NCI-H2107 (cell line): ENCODE measurements at regions not wholly inside any gene's neighbourhood (a gene's known extent, or its start where the extent isn't known, plus 50 kb on each side); places are given as distances from the start of the nearest gene placed in this dataset.
"Not testable (repeated sequence)": the region's sequence is repeated elsewhere in the genome, so short reads cannot be mapped to it uniquely, and the experiment has no call there.

ENCODE experiments used
- DNase-seq: peaks from one replicate; lab custom pipeline; 2025; lab: John Stamatoyannopoulos, UW

- DNase-seq = not testable (repeated sequence)
These were observed 69.9 kb downstream of the ALG1L2 start for GRCh38 chr3:130151555-130151954.

DNA sequence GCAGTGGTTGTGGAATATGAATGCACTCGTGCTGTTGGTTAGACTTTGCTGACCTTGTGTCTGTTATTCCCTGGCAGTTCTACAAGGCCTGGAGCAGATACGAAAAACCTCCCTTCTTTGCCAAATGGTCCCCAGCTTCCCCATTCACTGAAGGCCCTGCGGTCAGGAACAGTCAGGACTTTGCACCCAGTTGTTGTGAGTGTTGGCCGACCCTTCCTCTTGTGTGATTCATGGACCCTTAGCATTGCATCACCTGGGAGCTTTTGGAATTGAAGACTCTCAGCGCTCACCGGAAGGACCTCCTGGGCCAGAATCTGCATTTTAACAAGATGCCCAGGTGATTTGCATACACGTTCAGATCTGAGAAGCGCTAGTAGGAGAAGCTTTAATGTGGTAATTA is 71.6 kb downstream of the ALG1L2 start:
- DNase-seq = not testable (repeated sequence)

GRCh38 chr3:130155464-130155863 is 73.8 kb downstream of the ALG1L2 start:
- not testable (repeated sequence) for DNase-seq

GRCh38 chr3:130166856-130167255 is 85.2 kb downstream of the ALG1L2 start:
- DNase-seq = not testable (repeated sequence)

DNA sequence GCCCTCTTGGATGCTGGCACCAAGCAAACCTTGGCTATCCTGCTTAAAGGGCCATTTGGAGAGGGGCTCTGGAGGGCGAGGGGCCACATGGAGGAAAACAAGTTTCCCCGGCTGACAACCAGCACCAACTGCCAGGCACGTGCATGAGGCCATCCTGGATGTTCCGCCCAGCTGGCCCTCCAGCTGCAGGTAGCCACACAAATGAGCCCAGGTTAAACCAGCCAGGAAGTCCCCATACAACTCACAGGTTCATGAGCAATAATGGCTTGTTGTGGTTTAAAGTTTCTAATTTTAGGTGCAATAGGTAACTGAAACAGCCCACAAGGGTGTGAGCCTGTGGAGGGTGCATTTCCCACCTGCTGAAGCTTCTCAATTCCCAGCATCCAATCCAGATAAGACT is 93.6 kb downstream of the ALG1L2 start:
- DNase-seq = not testable (repeated sequence)

GRCh38 chr3:130176476-130177256 is 95.0 kb downstream of the ALG1L2 start:
- DNase-seq = not testable (repeated sequence)

DNA sequence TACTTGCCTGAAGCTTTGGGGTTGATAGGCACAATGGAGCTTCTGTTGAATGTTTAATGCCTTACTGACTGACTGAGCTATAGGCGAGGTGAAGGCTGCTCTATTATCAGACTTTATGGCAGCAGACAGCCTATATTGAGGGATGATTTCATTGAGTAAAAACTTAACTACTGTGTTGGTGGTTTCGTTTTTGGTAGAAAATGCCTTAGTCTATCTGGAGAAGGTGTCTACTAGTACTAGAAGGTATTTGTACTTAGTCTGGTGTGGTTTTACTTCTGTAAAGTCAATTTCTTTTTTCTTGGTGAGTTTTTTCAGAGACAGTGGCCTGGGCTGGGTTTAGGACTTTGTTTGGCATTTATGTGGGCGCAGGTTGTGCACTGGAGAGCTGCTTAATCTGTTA is 97.2 kb downstream of the ALG1L2 start:
- not testable (repeated sequence) for DNase-seq

GRCh38 chr3:130179353-130179970 is 97.8 kb downstream of the ALG1L2 start:
- DNase-seq = not testable (repeated sequence)

DNA sequence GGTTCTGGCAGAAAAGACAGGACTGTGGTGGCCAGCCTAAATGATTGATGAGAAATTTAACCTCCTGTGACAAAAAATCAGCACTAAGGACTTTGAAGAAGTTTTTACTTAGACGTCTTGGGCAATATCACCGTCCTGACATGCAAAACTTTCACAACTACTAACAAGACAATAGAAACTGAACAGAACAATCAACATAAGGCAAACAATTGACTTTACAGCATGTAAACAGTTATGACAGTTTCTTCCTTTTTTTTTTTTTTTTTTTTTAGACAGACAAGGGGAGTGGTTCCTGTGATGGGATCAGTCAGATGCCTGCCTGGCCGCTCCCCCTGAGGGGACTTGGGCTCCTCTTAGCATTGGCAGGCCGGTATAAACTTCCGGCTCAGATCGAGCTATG is 100.8 kb downstream of the ALG1L2 start:
- not testable (repeated sequence) for DNase-seq

DNA sequence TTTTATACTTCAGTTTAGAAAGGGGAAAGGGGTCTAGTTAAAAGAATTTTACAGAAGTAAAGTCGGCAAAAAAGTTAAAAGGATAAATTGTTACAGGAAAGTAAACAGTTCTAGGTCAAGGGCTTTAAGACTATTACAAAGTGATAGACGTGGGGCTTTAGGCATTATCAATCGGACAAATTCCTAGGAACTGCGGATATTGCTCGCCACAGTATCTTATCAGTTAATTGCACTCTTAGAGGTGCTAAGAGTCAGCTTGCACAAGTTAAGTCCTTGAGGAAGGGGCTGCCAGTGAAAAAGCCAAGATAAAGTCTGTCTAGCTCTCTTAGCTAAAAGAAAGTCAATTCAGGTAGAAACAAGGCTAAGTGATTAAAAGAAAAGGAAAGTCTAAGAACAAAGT is 102.1 kb downstream of the ALG1L2 start:
- DNase-seq = not testable (repeated sequence)

DNA sequence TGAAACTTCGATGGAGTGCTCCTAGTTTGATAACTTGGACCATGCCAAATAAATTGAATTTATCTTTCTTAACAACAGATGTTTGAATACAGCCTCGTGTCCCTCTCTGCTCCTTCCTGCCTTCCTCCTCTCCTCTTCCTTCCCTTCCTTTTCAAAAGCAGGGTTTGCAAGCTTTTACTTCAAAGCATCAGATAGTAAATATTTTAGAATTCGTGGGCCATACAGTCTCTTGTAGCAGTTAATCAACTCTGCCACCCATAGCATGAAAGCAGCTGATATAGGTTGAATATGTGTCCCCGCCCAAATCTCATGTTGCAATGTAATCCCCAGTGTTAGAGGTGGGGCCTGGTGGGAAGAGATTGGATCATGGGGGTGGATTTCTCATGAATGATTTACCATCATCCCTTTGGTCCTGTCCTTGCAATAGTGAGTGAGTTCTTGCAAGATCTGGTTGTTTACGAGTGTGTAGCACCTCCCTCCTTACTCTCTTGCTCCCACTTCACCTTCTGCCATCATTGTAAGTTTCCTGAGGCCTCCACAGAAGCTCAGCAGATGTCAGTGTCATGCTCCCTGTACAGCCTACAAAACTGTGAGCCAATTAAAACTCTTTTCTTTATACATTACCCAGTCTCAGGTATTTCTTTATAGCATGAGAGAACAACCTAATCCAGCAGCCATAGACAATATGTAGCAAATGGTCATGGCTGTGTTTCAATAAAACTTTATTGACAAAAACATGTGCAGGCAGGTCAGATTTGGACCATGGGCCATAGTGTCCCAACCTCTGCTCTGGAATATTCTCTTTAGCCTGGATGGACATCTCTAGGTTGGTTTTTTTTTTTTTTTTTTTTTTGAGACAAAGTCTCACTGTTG is 102.8 kb downstream of the ALG1L2 start:
- not testable (repeated sequence) for DNase-seq

- DNase-seq = not testable (repeated sequence)
These were observed 119.6 kb downstream of the ALG1L2 start for GRCh38 chr3:130201272-130201671.

DNA sequence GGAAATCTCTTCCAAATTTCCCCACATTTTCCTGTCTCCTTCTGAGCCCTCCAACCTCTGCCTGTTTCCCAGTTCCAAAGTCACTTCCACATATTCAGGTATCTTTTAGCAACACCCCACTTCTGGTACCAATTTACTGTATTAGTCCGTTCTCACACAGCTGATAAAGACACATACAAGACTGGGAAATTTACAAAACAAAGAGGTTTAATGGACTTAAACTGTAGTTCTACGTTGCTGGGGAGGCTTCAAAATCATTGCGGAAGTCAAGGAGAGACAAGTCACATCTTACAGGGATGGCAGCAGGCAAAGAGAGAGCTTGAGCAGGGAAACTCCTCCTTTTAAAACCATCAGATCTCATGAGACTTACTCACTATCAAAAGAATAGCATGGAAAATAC is 122.0 kb downstream of the ALG1L2 start:
- not testable (repeated sequence) for DNase-seq

DNA sequence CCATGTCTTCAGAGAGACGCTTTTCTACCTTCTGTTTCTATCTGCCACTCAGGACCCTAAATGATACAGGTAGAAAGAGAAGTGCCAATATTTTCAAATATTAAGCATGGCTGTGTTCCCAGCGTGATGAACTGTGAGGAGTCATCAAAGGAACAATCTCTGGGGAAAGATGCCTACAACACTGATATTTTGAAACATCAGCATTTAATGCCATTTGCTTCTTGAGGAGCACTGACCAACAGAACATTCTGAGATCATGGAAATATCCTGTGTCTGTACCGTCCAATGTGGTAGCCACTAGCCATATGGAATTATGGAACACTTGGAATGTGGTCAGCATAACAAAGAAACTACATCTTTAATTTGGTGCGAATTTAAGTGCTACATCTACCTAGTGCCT is 117.9 kb upstream of the COL6A5 start:
- DNase-seq = no peak

DNA sequence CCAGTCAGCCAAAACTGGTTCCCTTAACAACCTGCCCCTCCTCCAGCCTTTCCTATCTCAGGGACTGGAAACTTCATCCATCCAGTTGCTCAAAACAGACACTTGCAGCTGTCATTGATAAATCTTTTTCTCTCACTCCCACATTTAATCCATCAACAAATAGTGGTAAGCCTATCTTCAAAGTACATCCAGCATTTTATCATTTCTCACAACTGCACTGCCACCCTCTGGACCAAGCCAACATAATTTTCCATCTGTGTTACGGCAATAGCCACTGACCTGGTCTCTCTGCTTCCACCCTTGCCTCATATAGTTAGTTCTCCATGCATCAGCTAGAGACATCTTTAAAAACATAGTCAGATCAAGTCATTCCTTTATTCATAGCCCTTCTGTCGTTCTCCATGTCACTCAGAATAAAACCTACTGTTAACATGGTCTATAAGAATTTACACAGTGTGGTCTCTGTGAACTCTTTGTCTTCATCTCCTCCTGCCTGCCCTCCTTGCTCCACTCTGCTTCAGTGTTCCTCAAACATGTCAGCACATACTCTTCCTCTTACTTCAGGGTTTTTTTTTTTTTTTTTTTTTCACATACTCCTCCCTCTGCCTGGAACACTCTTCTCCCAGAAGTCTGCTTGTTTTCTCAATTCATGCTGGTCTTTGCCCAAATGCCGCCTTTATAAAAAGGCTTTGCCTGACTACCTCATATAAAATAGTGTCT is 102.5 kb upstream of the COL6A5 start:
- no peak for DNase-seq

- DNase-seq = no peak
These were observed 101.7 kb upstream of the COL6A5 start for GRCh38 chr3:130243808-130244207.

DNA sequence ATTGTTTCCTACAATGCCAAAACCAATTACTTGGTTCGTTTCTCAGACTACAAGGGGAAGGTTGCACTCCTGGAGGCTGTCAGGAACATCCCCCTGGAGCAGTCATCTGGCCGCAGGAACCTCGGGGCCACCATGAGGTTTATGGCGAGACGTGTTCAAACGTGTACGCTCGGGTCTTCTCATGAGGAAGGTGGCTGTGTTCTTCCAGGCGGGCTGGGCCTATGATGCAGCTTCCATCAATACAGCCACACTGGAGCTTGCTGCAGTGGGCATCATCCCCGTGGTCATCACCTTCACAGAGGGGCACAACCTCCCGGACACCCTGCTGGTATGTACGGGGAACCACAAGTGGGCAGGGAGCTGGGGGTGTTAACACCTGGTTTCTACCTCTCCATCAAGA is 94.5 kb upstream of the COL6A5 start:
- DNase-seq = no peak

DNA sequence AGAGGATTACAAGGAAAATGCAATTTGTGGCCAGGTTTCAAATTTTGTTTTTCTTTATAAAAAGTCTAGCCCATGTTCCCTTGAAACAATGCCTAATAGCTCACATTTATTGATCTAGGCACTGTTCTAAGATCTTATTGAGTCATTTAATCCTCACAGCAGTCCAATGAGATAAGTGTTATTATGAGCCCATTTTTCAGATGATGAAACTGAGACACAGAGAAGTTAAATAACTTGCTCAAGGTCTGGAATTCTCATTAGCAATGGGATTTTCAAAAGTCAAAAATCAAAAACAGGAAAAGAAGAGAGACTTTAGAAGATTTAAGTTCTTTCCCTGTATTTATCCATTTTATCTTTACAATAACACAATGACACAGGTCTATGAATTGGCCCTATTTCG is 90.0 kb upstream of the COL6A5 start:
- DNase-seq = no peak

- no peak for DNase-seq
These were observed 88.6 kb upstream of the COL6A5 start for GRCh38 chr3:130256821-130257340.

- DNase-seq = no peak
These were observed 86.9 kb upstream of the COL6A5 start for GRCh38 chr3:130258532-130258952.

DNA sequence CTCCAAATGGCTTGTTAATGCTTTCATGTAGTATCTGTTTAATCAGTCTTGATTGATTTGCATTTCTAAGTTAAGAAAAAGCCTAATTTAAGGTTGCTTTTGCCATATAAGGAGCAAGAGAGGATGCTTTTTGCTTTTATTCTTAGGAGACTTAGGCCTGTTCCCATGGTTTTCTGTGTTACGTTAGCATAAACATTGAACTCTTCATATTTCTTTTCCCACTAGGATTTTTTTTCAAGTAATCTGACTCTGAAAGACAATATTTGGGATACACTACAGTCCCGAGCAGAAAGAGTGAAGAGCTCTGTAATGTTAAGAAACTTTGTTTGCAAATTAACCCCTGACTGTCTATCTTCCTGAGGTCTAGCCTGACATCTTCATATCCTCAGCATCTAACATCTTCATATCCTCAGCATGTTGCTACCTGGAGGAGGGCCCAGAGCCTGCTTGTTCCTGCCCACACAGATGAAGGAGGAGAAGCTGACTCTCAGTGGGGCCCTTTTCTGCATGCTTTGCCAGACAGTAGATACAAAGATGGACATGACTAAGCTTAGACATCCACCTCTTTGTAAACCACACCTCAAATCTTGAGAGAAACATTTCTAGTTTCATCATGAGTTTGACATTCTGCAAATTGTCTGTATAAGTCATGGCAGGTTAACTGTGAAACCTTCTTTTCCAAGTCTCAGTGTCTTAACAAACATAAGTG is 86.2 kb upstream of the COL6A5 start:
- DNase-seq = no peak
